GM12874 (cell line): ENCODE measurements at regions not wholly inside any gene's neighbourhood (a gene's known extent, or its start where the extent isn't known, plus 50 kb on each side); places are given as distances from the start of the nearest gene placed in this dataset.

Experiments used
- TF ChIP-seq, protein P1 (sequence below): IDR thresholded peaks from 2 replicates; pipeline ENCODE4 v1.5.1; 2011; ENCODE audit warnings: low read depth, mild to moderate bottlenecking, control low read depth, low read length, moderate library complexity; ENCODE audit not compliant: insufficient read depth

DNA sequence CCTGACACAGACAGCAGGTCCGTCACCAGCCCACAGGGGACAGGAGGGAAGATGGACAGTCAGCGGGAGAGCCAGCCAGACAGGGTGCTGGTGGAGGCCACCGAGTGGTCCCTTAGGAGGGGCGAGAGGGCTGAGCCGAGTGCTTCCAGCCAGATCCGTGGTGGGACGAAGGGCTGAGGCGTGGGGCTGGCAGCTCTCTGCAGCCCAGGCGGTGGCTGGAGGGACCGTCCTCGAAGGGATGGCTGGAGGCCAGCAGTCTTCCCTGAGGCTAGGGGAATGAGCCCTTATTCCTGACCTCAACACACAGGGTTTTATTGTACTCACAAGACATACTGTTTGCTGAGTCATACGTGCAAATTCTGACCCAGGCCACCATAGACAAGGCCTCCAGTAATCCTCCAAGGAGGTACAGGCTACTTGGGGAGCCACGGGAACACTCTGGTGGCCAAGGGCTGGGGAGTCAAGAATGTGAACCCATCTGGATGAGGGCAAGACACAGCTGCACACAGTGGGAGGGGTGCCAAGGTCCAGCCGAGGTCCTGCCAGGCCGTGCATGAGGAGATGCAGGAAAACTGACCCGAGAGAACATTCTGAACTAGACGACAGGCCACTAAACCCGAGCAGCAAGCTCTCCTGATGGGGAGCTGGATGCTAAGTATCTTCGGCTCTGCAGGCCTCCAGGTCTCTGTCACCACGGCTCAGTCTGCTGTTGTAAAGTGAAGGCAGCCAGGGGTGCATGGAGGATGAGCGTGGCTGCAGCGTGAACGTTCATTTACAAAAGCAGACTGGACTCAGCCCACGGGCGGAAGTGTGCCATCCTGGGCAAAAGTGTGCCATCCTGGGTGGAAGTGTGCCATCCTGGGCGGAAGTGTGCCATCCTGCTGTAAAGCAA, 242.5 kb downstream of the TTLL2 start:
- TF ChIP-seq, protein P1, sequence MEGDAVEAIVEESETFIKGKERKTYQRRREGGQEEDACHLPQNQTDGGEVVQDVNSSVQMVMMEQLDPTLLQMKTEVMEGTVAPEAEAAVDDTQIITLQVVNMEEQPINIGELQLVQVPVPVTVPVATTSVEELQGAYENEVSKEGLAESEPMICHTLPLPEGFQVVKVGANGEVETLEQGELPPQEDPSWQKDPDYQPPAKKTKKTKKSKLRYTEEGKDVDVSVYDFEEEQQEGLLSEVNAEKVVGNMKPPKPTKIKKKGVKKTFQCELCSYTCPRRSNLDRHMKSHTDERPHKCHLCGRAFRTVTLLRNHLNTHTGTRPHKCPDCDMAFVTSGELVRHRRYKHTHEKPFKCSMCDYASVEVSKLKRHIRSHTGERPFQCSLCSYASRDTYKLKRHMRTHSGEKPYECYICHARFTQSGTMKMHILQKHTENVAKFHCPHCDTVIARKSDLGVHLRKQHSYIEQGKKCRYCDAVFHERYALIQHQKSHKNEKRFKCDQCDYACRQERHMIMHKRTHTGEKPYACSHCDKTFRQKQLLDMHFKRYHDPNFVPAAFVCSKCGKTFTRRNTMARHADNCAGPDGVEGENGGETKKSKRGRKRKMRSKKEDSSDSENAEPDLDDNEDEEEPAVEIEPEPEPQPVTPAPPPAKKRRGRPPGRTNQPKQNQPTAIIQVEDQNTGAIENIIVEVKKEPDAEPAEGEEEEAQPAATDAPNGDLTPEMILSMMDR: no peak

- TF ChIP-seq, protein P1: no peak
Measured at GRCh38 chr6:167568407-167569024, 243.6 kb downstream of the TTLL2 start.

DNA sequence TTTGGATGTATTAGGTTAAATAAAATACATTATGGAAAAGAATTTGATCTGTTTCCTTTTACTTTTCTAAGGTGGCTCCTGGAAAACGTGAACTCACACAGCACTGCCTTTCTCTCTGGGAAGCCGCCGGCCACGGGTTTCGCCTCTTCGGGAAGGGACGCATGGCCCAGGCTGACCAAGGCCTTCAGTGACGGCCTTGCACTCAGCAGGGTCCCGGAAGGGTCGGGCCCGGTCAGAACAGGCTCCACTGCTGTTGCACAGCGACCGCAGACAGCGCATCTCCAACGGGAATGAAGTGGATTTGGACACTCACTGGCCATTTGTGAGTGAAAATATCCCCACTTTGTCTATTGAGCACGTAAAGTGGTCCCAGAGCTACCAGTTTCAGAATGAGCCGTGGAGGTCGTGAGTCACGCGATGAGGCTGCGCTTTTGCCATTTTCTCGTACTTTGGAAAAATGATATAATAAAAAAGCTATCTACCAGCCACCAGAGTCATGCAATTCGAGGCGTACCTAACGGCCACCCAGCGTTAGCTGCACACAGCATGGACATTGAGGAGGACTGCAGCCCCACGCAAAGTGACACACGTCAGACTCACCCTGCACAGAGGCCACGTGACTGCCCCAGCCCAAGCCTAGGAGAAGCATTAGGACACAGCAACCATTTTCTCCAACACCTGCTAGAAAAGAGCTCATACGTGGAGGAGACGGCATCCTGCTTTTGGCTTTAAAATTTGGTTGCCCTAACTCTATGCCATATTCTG, 244.3 kb downstream of the TTLL2 start:
- TF ChIP-seq, protein P1: no peak

GRCh38 chr6:167569879-167570278, 245.0 kb downstream of the TTLL2 start:
- TF ChIP-seq, protein P1: no peak

DNA sequence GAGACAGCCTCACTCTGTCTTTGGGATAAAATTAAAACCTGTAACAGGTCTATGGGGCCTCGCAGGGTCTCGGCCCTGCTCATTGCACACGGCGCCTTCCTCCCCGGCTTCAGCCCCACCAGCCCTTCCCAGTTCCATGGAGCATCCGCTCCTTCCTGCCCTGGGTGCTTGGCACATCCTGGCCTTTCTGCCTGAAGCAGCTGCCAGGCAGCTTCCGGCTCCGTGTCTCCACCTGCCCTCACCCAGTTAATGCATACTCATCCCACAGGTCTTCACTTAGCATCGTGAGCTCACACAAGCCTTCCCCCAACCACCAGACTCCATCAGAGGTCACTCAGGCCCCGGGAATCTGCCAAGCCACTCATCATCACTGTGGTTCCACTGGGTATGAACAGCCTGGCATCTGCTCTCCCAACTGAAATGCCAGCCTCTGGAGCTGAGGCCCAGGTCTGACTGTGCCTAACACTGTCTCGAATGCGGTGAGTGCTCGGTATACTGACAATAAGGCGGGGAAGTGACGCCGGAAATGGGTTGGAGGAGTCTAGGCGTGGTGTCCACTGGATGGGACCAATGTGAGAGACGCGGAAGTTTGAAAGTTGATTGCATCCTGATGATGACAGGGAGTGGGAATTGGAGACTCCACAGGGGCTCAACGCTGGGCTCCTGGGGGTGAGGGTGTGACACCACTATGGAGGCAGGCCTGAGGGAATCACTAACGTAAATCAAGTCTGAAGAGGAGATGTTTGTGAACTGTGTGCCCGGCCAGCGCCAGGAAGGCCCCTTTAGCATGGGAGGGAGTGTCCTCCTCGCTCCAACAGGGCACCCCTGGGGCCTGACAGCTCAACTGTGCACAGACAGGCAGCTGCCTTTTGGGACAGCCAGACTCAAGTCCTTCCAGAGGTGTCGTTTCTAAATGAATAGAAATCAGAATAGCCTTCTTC, 245.8 kb downstream of the TTLL2 start:
- TF ChIP-seq, protein P1: no peak

DNA sequence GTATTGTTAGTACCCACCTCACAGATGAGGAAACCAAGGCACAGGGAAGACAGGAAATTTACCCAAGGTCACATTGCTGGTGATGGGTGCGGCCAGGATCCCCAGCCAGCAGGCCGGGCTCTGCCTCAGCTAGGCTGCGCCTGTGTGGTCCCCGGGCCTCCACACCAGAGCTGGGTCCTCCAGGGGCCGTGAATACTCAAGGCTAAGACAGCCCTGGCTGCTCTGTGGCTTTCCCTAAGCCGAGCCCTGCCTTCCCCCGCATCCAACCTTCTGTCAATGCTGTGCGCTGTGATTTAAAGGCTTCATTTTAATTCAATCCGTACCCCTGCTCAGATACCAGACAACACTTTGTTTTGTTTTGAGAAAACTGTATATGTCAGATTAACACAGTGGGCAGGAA, 246.7 kb downstream of the TTLL2 start:
- TF ChIP-seq, protein P1: no peak
